ENCODE measurements at regions not wholly inside any gene's neighbourhood (a gene's known extent, or its start where the extent isn't known, plus 50 kb on each side); places are given as distances from the start of the nearest gene placed in this dataset.
"Not testable (repeated sequence)": the region's sequence is repeated elsewhere in the genome, so short reads cannot be mapped to it uniquely, and the experiment has no call there.

DNA sequence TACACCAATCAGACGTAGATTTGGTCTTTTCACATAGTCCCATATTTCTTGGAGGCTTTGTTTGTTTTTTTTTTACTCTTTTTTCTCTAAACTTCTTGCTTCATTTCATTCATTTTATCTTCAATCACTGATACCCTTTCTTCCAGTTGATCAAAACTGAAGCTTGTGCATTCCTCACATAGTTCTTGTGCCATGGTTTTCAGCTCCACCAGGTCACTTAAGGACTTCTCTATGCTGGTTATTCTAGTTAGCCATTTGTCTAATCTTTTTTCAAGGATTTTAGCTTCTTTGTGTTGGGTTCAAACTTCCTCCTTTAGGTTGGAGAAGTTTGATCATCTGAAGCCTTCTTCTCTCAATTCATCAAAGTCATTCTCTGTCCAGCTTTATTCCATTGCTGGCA is 229.3 kb downstream of the COX18 start:
- H3K9me3 ChIP-seq (ENCODE audit: insufficient read depth, low read depth, low read length): peaks cover 11% of the 10 kb centered on the region; the same call in 1 of the 2 replicates
- not testable (repeated sequence) for H3K9ac ChIP-seq (ENCODE audit: low read depth, low read length); H3K4me3 ChIP-seq (ENCODE audit: low read length); H3K4me1 ChIP-seq (ENCODE audit: insufficient read depth, low read length); H3K27me3 ChIP-seq (ENCODE audit: insufficient read depth, low read length); H3K36me3 ChIP-seq (ENCODE audit: insufficient read depth, low read length); H3K27ac ChIP-seq (ENCODE audit: low read depth, low read length)
- WGBS: 78% methylated on average over 1 of the region's 1 CpG

DNA sequence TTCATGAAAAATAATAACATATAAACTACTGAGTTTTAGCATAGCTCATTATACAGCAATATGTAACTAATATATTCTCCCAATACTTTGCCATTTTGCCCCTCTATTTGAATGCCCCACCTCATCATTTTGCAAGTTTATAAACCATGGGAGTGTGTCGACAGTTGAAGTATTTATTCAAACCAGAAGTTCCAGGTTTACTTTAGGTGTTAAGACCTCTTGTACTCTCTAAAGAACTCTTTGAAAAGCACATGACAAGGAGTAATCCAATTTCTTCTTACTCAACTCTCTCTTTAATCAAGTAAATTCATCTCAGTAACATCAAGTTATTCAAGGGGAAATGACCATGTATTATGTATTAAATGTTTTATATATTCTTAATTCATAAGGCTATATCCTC is 240.7 kb downstream of the COX18 start:
- no peaks in the 10 kb centered on the region for H3K4me1 ChIP-seq (ENCODE audit: insufficient read depth, low read length)
- WGBS: 100% methylated on average over 1 of the region's 1 CpG
- H3K4me3 ChIP-seq (ENCODE audit: low read length): no peak overlapping the region
- no peaks in the 10 kb centered on the region for H3K9me3 ChIP-seq (ENCODE audit: insufficient read depth, low read depth, low read length)
- no peak overlapping the region for H3K27ac ChIP-seq (ENCODE audit: low read depth, low read length)
- H3K27me3 ChIP-seq (ENCODE audit: insufficient read depth, low read length): no peaks in the 10 kb centered on the region
- H3K36me3 ChIP-seq (ENCODE audit: insufficient read depth, low read length): no peaks in the 10 kb centered on the region
- H3K9ac ChIP-seq (ENCODE audit: low read depth, low read length): no peak overlapping the region

GRCh38 chr4:72827968-72828367 is 241.5 kb downstream of the COX18 start:
- no peak overlapping the region for H3K4me3 ChIP-seq (ENCODE audit: low read length)

GRCh38 chr4:72820107-72820506 is 249.4 kb downstream of the COX18 start:
- no peak overlapping the region for H3K27ac ChIP-seq (ENCODE audit: low read depth, low read length)
- no peaks in the 10 kb centered on the region for H3K36me3 ChIP-seq (ENCODE audit: insufficient read depth, low read length)
- no peak overlapping the region for H3K9ac ChIP-seq (ENCODE audit: low read depth, low read length)
- H3K27me3 ChIP-seq (ENCODE audit: insufficient read depth, low read length): no peaks in the 10 kb centered on the region
- no peak overlapping the region for H3K4me3 ChIP-seq (ENCODE audit: low read length)
- H3K9me3 ChIP-seq (ENCODE audit: insufficient read depth, low read depth, low read length): no peaks in the 10 kb centered on the region
- no peaks in the 10 kb centered on the region for H3K4me1 ChIP-seq (ENCODE audit: insufficient read depth, low read length)

More at GRCh38 chr4:72827968-72828367, 241.5 kb downstream of the COX18 start:
- Histone ChIP-seq H3K36me3 (ENCODE audit: insufficient read depth, low read length) (no peaks in the 10 kb centered on the region), H3K27me3 (ENCODE audit: insufficient read depth, low read length) (no peaks in the 10 kb centered on the region), H3K9me3 (ENCODE audit: insufficient read depth, low read depth, low read length) (no peaks in the 10 kb centered on the region), H3K4me1 (ENCODE audit: insufficient read depth, low read length) (no peaks in the 10 kb centered on the region), H3K27ac (ENCODE audit: low read depth, low read length) (no peak overlapping the region), H3K9ac (ENCODE audit: low read depth, low read length) (no peak overlapping the region)
- WGBS: 100% methylated on average over 1 of the region's 1 CpG

DNA sequence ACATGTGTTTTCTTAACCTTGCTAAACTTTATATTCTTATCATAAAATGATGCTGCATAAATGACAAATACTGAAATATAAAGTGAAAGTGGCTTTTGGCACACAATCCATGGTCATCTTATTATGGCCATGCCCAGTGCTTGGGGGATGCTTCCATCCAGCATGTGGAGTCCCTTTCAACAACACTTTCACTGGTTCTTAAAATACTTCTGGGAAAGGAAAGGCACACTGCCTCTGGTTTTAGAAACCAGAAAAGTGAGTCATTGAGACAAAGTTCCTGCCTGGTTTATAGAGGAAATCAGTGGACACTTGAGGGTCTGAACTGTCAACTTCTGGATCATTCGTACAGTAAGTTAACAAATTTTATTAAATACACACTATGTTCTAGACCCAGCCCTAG is 248.0 kb upstream of the ADAMTS3 start:
- Histone ChIP-seq H3K4me1 (ENCODE audit: insufficient read depth, low read length) (no peaks in the 10 kb centered on the region), H3K27me3 (ENCODE audit: insufficient read depth, low read length) (no peaks in the 10 kb centered on the region), H3K27ac (ENCODE audit: low read depth, low read length) (no peak overlapping the region), H3K9me3 (ENCODE audit: insufficient read depth, low read depth, low read length) (no peaks in the 10 kb centered on the region), H3K36me3 (ENCODE audit: insufficient read depth, low read length) (no peaks in the 10 kb centered on the region), H3K9ac (ENCODE audit: low read depth, low read length) (no peak overlapping the region), H3K4me3 (ENCODE audit: low read length) (no peak overlapping the region)
- WGBS: 100% methylated on average over 1 of the region's 1 CpG

- no peaks in the 10 kb centered on the region for H3K36me3 ChIP-seq (ENCODE audit: insufficient read depth, low read length)
- no peaks in the 10 kb centered on the region for H3K4me1 ChIP-seq (ENCODE audit: insufficient read depth, low read length)
- H3K4me3 ChIP-seq (ENCODE audit: low read length): no peak overlapping the region
- no peak overlapping the region for H3K9ac ChIP-seq (ENCODE audit: low read depth, low read length)
- H3K27me3 ChIP-seq (ENCODE audit: insufficient read depth, low read length): no peaks in the 10 kb centered on the region
- no peaks in the 10 kb centered on the region for H3K9me3 ChIP-seq (ENCODE audit: insufficient read depth, low read depth, low read length)
- 82% methylated on average over 1 of the region's 1 CpG for WGBS
- H3K27ac ChIP-seq (ENCODE audit: low read depth, low read length): no peak overlapping the region
Observed at GRCh38 chr4:72814241-72814640, 245.2 kb upstream of the ADAMTS3 start.

DNA sequence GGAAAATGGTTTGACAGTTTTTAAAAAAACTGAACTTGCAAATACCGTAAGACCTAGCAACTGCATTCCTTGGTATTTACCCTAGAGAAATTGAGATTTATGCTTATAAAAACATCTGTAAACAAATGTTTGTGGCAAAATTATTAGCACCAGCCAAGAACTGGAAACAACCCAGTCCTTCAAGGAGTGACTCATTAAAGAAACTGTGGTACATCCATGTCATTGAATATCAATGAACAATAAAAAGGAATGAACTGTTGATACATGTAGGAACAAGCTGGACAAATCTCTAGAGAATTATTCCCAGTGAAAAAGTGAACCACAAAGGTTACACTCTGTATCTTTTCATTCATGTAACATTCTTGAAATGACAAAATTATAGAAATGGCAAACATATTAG is 240.2 kb upstream of the ADAMTS3 start:
- Histone ChIP-seq H3K9ac (ENCODE audit: low read depth, low read length) (no peak overlapping the region), H3K27me3 (ENCODE audit: insufficient read depth, low read length) (no peaks in the 10 kb centered on the region), H3K4me1 (ENCODE audit: insufficient read depth, low read length) (no peaks in the 10 kb centered on the region), H3K9me3 (ENCODE audit: insufficient read depth, low read depth, low read length) (no peaks in the 10 kb centered on the region), H3K4me3 (ENCODE audit: low read length) (no peak overlapping the region), H3K27ac (ENCODE audit: low read depth, low read length) (no peak overlapping the region), H3K36me3 (ENCODE audit: insufficient read depth, low read length) (no peaks in the 10 kb centered on the region)
- WGBS: 91% methylated on average over 1 of the region's 1 CpG

- Histone ChIP-seq H3K4me3 (ENCODE audit: low read length) (no peak overlapping the region), H3K27me3 (ENCODE audit: insufficient read depth, low read length) (no peaks in the 10 kb centered on the region), H3K9ac (ENCODE audit: low read depth, low read length) (no peak overlapping the region), H3K4me1 (ENCODE audit: insufficient read depth, low read length) (no peaks in the 10 kb centered on the region), H3K36me3 (ENCODE audit: insufficient read depth, low read length) (no peaks in the 10 kb centered on the region), H3K27ac (ENCODE audit: low read depth, low read length) (no peak overlapping the region), H3K9me3 (ENCODE audit: insufficient read depth, low read depth, low read length) (no peaks in the 10 kb centered on the region)
- WGBS: 70% methylated on average over 2 of the region's 2 CpGs
Observed at GRCh38 chr4:72805284-72805683, 236.3 kb upstream of the ADAMTS3 start.

DNA sequence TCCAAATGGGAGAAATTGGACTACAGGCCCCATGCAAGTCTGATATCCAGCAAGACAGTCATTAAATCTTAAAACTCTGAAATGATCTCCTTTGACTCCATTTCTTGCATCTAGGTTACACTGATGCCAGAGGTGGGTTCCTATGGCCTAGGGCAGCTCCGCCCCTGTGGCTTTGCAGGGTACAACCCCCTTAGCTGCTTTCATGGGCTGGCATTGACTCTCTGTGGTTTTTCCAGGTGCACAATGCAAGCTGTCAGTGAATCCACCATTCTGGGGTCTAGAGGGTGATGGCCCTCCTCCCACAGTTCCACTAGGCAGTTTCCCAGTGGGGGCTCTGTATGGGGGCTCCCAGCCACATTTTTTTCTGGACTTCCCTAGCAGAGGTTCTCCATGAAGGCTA is 228.5 kb upstream of the ADAMTS3 start:
- no peaks in the 10 kb centered on the region for H3K9me3 ChIP-seq (ENCODE audit: insufficient read depth, low read depth, low read length)
- H3K9ac ChIP-seq (ENCODE audit: low read depth, low read length): no peak overlapping the region
- 91% methylated on average over 1 of the region's 1 CpG for WGBS
- H3K4me1 ChIP-seq (ENCODE audit: insufficient read depth, low read length): no peaks in the 10 kb centered on the region
- H3K4me3 ChIP-seq (ENCODE audit: low read length): no peak overlapping the region
- H3K27me3 ChIP-seq (ENCODE audit: insufficient read depth, low read length): no peaks in the 10 kb centered on the region
- H3K36me3 ChIP-seq (ENCODE audit: insufficient read depth, low read length): no peaks in the 10 kb centered on the region
- H3K27ac ChIP-seq (ENCODE audit: low read depth, low read length): no peak overlapping the region

GRCh38 chr4:72791054-72791453 is 222.0 kb upstream of the ADAMTS3 start:
- H3K4me1 ChIP-seq (ENCODE audit: insufficient read depth, low read length): no peaks in the 10 kb centered on the region
- H3K9me3 ChIP-seq (ENCODE audit: insufficient read depth, low read depth, low read length): no peaks in the 10 kb centered on the region
- 73% methylated on average over 2 of the region's 2 CpGs for WGBS
- H3K27ac ChIP-seq (ENCODE audit: low read depth, low read length): no peak overlapping the region
- no peak overlapping the region for H3K9ac ChIP-seq (ENCODE audit: low read depth, low read length)
- H3K36me3 ChIP-seq (ENCODE audit: insufficient read depth, low read length): no peaks in the 10 kb centered on the region
- H3K27me3 ChIP-seq (ENCODE audit: insufficient read depth, low read length): no peaks in the 10 kb centered on the region
- no peak overlapping the region for H3K4me3 ChIP-seq (ENCODE audit: low read length)

GRCh38 chr4:72786401-72786990 is 217.5 kb upstream of the ADAMTS3 start:
- WGBS: 88% methylated on average over 2 of the region's 6 CpGs

GRCh38 chr4:72779241-72779640 is 210.2 kb upstream of the ADAMTS3 start:
- Histone ChIP-seq H3K4me1 (ENCODE audit: insufficient read depth, low read length) (no peaks in the 10 kb centered on the region), H3K27ac (ENCODE audit: low read depth, low read length) (no peak overlapping the region), H3K4me3 (ENCODE audit: low read length) (no peak overlapping the region), H3K27me3 (ENCODE audit: insufficient read depth, low read length) (no peaks in the 10 kb centered on the region), H3K9ac (ENCODE audit: low read depth, low read length) (no peak overlapping the region), H3K9me3 (ENCODE audit: insufficient read depth, low read depth, low read length) (no peaks in the 10 kb centered on the region), H3K36me3 (ENCODE audit: insufficient read depth, low read length) (no peaks in the 10 kb centered on the region)
- WGBS: 95% methylated on average over 4 of the region's 4 CpGs

More at GRCh38 chr4:72786401-72786990, 217.5 kb upstream of the ADAMTS3 start:
- Histone ChIP-seq H3K36me3 (ENCODE audit: insufficient read depth, low read length) (no peaks in the 10 kb centered on the region), H3K9ac (ENCODE audit: low read depth, low read length) (no peak overlapping the region), H3K4me3 (ENCODE audit: low read length) (no peak overlapping the region), H3K27me3 (ENCODE audit: insufficient read depth, low read length) (no peaks in the 10 kb centered on the region), H3K4me1 (ENCODE audit: insufficient read depth, low read length) (no peaks in the 10 kb centered on the region), H3K27ac (ENCODE audit: low read depth, low read length) (no peak overlapping the region), H3K9me3 (ENCODE audit: insufficient read depth, low read depth, low read length) (no peaks in the 10 kb centered on the region)
